ENCODE measurements at regions not wholly inside any gene's neighbourhood (a gene's known extent, or its start where the extent isn't known, plus 50 kb on each side); places are given as distances from the start of the nearest gene placed in this dataset.

DNA sequence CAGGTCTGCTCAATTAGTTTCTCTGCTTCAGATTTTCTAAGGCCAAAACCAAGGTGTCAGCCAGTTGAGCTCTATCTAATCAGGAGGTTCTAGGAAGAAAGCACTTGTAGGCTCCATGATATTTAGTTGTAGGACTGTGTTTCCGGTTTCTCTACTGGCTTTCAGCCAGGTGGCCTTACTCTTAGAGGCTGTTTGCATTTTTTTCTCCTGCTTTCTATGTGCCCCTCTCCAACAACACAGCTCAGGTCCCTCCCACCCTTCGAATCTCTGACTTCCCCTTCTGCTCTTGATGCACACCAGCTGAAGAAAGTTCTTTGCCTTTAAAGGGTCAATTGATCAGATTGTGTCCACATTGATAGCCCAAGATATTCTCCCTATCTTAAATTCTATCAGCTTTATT lies 245.2 kb downstream of the RAB28 start:
- Histone ChIP-seq H3K27ac (no peak overlapping the region), H3K9me3 (no peaks in the 10 kb centered on the region), H3K36me3 (no peaks in the 10 kb centered on the region), H3K27me3 (no peaks in the 10 kb centered on the region), H3K4me1 (no peaks in the 10 kb centered on the region), H3K4me3 (no peak overlapping the region)
- ATAC-seq = no peak
- intact Hi-C loops (cut with DNase I) = no loop called here
- TF ChIP-seq, protein P1, sequence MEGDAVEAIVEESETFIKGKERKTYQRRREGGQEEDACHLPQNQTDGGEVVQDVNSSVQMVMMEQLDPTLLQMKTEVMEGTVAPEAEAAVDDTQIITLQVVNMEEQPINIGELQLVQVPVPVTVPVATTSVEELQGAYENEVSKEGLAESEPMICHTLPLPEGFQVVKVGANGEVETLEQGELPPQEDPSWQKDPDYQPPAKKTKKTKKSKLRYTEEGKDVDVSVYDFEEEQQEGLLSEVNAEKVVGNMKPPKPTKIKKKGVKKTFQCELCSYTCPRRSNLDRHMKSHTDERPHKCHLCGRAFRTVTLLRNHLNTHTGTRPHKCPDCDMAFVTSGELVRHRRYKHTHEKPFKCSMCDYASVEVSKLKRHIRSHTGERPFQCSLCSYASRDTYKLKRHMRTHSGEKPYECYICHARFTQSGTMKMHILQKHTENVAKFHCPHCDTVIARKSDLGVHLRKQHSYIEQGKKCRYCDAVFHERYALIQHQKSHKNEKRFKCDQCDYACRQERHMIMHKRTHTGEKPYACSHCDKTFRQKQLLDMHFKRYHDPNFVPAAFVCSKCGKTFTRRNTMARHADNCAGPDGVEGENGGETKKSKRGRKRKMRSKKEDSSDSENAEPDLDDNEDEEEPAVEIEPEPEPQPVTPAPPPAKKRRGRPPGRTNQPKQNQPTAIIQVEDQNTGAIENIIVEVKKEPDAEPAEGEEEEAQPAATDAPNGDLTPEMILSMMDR (IDR thresholded peaks at IDR 0.05) = no peak
- DNase-seq = no peak

DNA sequence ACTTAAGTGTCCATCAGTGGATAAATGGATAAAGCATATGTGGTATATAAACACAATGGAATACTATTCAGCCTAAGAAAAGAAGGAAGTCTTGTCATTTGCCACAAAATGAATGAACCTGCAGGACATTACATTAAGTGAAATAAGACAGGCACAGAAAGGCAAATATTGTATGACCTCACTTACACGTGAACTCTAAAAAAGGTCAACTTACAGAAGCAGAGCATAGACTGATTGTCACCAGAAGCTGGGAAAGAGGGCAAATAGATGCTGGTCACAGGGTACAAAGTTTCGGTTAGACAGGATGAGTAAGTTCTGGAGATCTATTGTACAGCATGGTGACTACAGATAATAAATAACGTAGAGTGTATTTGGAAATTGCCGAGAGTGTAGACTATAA lies 247.7 kb downstream of the RAB28 start:
- Histone ChIP-seq H3K4me1 (no peaks in the 10 kb centered on the region), H3K27ac (no peak overlapping the region), H3K4me3 (no peak overlapping the region), H3K27me3 (no peaks in the 10 kb centered on the region), H3K9me3 (no peaks in the 10 kb centered on the region), H3K36me3 (no peaks in the 10 kb centered on the region)
- TF ChIP-seq, protein P1 (IDR thresholded peaks at IDR 0.05) = no peak
- intact Hi-C loops (cut with DNase I) = no loop called here
- no peak for DNase-seq
- no peak for ATAC-seq

DNA sequence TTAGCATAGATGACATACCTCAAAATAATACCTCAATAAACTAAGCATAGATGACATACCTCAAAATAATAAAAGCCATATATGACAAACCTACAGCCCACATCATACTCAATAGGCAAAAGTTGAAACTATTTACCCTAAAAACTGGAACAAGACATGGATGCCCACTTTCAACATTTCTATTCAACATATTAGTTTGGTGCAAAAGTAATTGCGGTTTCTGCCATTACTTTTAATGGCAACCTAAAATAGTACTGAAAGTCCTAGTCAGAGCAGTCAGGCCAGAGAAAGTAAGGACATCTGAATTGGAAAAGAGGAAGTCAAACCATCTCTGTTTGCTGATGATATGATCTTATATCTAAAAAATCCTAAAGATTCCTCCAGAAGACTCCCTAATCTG lies 250.4 kb downstream of the RAB28 start:
- no peaks in the 10 kb centered on the region for H3K36me3 ChIP-seq
- peaks cover 7% of the 10 kb centered on the region for H3K9me3 ChIP-seq
- DNase-seq (no peak), ATAC-seq (no peak)
- TF ChIP-seq, protein P1 (IDR thresholded peaks at IDR 0.05) = no peak
- intact Hi-C loops (cut with DNase I) = no loop called here
- no peaks in the 10 kb centered on the region for H3K4me1 ChIP-seq
- no peak overlapping the region for H3K4me3 ChIP-seq
- H3K27me3 ChIP-seq = no peaks in the 10 kb centered on the region
- no peak overlapping the region for H3K27ac ChIP-seq

DNA sequence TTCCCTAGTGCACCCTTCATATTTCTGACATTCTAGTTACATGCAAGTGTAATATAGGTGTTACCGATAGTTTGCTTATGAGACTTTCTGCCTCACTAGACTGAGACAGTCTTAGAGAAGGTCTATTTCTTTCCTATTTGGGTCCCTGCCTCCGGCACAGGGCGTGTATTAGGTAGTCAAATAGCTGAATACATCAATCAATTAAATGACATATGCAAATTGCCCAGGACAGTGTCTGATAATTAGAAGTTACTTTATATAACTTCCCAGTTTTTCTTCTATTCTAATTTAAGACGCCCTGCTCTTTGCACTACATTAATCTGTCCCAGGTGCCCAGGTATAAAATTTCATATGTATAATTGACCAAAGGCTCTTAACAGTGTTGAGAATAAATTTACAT lies 264.2 kb downstream of the RAB28 start:
- intact Hi-C loops (cut with DNase I) = no loop called here
- H3K4me3 ChIP-seq = no peak overlapping the region
- no peaks in the 10 kb centered on the region for H3K9me3 ChIP-seq
- TF ChIP-seq, protein P1 (IDR thresholded peaks at IDR 0.05) = no peak
- no peaks in the 10 kb centered on the region for H3K4me1 ChIP-seq
- H3K27ac ChIP-seq = no peak overlapping the region
- DNase-seq = no peak
- no peaks in the 10 kb centered on the region for H3K36me3 ChIP-seq
- H3K27me3 ChIP-seq = no peaks in the 10 kb centered on the region
- no peak for ATAC-seq

DNA sequence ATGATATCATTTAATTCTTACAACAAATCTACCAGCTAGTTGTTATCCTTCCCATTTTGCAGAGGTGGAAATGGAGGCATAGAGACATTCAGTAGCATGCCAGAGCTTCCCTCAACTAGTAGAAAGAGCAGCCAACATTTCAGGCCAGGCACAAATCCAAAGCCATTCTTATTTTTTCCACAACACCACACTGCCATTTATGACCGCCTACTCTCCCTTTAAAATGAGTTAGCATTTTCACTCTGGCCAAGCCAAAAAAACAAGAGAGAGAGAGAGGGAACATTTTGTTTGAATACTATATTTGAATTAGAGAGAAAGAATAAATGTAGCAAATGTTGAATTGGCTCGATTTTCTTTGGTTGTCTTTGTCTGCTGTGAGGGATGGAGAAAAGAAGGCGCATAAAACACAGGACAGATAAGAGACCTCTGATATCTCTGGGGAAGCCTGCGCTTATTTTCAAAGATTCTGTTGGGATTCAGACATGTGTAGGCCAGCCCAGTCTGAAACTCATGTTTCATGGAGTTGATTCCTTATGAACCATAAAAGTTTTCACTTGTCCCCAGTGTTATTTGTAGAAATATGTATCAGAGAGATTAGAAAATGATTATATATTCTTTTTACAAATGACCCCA lies 265.7 kb downstream of the RAB28 start:
- ATAC-seq = no peak
- H3K27ac ChIP-seq = no peak overlapping the region
- no peaks in the 10 kb centered on the region for H3K36me3 ChIP-seq
- H3K4me1 ChIP-seq = no peaks in the 10 kb centered on the region
- H3K4me3 ChIP-seq = no peak overlapping the region
- no peaks in the 10 kb centered on the region for H3K9me3 ChIP-seq
- intact Hi-C loops (cut with DNase I) = no loop called here
- TF ChIP-seq, protein P1 (IDR thresholded peaks at IDR 0.05) = no peak
- no peaks in the 10 kb centered on the region for H3K27me3 ChIP-seq
- no peak for DNase-seq

DNA sequence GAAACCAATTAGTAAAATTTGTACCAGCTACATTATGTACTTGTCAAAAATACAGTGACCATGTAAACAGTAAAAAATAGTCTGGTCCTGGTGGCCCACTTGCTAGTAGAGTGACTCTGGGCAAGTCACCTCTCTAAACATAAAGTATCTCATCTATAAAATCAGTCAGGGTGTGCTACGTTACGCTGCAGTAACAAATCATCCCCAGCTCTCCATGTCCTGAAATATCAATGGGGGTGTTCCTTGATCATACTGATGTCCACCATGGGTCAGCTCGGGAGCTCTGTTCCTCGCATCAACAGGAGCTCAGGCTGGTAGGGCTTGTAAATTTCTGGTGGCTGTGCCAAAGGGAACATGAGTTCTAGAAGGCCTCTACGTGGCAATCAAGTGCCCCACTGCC lies 268.6 kb downstream of the RAB28 start:
- H3K4me3 ChIP-seq = no peak overlapping the region
- ATAC-seq (no peak), DNase-seq (no peak)
- H3K9me3 ChIP-seq = no peaks in the 10 kb centered on the region
- H3K27me3 ChIP-seq = no peaks in the 10 kb centered on the region
- H3K4me1 ChIP-seq = no peaks in the 10 kb centered on the region
- no peaks in the 10 kb centered on the region for H3K36me3 ChIP-seq
- intact Hi-C loops (cut with DNase I) = no loop called here
- no peak overlapping the region for H3K27ac ChIP-seq
- TF ChIP-seq, protein P1 (IDR thresholded peaks at IDR 0.05) = no peak

Measured in upper lobe of right lung (tissue), 1 donor.